H1 (cell line): ENCODE measurements at regions not wholly inside any gene's neighbourhood (a gene's known extent, or its start where the extent isn't known, plus 50 kb on each side); places are given as distances from the start of the nearest gene placed in this dataset.

Experiments
- ASH2L ChIP-seq: fragments of 200-600, 300-600 bp; sonication (generic); IDR thresholded peaks from one replicate; pipeline ENCODE4 v1.7.1; 2017; ENCODE audit warnings: low read length
- ATF2 ChIP-seq: IDR thresholded peaks from 2 replicates; pipeline ENCODE4 v1.6.1; 2012; ENCODE audit warnings: low read length, inconsistent platforms
- CHD2 ChIP-seq: IDR thresholded peaks from 2 replicates; pipeline ENCODE4 v1.6.1; 2012; ENCODE audit warnings: low read length, improper control_type of control experiment
- CTCF ChIP-seq, 3 experiments: IDR thresholded peaks; 1 replicate in 2 of 3; 2 replicates in 1 of 3; pipeline versions ENCODE4 v1.5.1 to v1.6.1; 2011; ENCODE audit warnings: low read length in 3 of 3, mild to moderate bottlenecking in 3 of 3, inconsistent platforms in 2 of 3, low read depth in 1 of 3, moderate library complexity in 1 of 3; ENCODE audit not compliant: insufficient read depth in 1 of 3; ENCODE audit errors: control extremely low read depth in 1 of 3
- EGR1 ChIP-seq: IDR thresholded peaks from 2 replicates; pipeline ENCODE4 v1.6.1; 2011; ENCODE audit warnings: low read depth, low read length, borderline replicate concordance
- EP300 ChIP-seq, 2 experiments: IDR thresholded peaks; 1 replicate in 1 of 2; 2 replicates in 1 of 2; pipeline ENCODE4 v1.6.1; 2011 to 2012; ENCODE audit warnings: low read depth in 2 of 2, low read length in 2 of 2, mild to moderate bottlenecking in 2 of 2, borderline replicate concordance in 1 of 2, inconsistent platforms in 1 of 2, moderate library complexity in 1 of 2
- KDM1A ChIP-seq: fragments of 200-600, 300-600 bp; sonication (generic); IDR thresholded peaks from 2 replicates; pipeline ENCODE4 v1.7.1; 2016; ENCODE audit warnings: mild to moderate bottlenecking, low read length, borderline replicate concordance
- MAX ChIP-seq: IDR thresholded peaks from 2 replicates; pipeline ENCODE4 v1.6.1; 2012; ENCODE audit warnings: inconsistent platforms
- POLR2A ChIP-seq, 2 experiments: IDR thresholded peaks; 1 replicate in 1 of 2; 2 replicates in 1 of 2; pipeline ENCODE4 v1.6.1; 2011; ENCODE audit warnings: low read depth in 2 of 2, low read length in 2 of 2, mild to moderate bottlenecking in 2 of 2; ENCODE audit errors: control extremely low read depth in 1 of 2
- POLR2AphosphoS5 ChIP-seq: IDR thresholded peaks from 2 replicates; pipeline ENCODE4 v1.6.1; 2011; ENCODE audit warnings: low read depth, low read length
- RAD21 ChIP-seq, 2 experiments: IDR thresholded peaks in 1 of 2; conservative IDR thresholded peaks in 1 of 2; 2 replicates each; pipeline ENCODE4 v1.6.1; 2011; ENCODE audit warnings: low read depth in 2 of 2, low read length in 2 of 2, improper control_type of control experiment in 1 of 2, inconsistent platforms in 1 of 2, mild to moderate bottlenecking in 1 of 2, moderate library complexity in 1 of 2
- SP1 ChIP-seq: IDR thresholded peaks from 2 replicates; pipeline ENCODE4 v1.6.1; 2011; ENCODE audit warnings: low read depth, low read length
- ZNF274 ChIP-seq: IDR thresholded peaks from 2 replicates; pipeline ENCODE4 v1.7.0; 2012; ENCODE audit warnings: low read length, borderline replicate concordance; ENCODE audit errors: extremely low read depth

GRCh38 chr1:104733866-104734265, 984.2 kb downstream of the AMY1C start:
- TF ChIP-seq POLR2AphosphoS5, result no peak
- no peak for TF ChIP-seq CHD2
- no peak for TF ChIP-seq SP1
- TF ChIP-seq KDM1A, result no peak
- no peak for TF ChIP-seq ATF2
- TF ChIP-seq CTCF (IDR thresholded peaks at IDR 0.05; ENCODE audit: control extremely low read depth in 1 of 3, insufficient read depth in 1 of 3, low read depth in 1 of 3, low read length in 3 of 3), result no peak
- TF ChIP-seq RAD21 (IDR thresholded peaks at IDR 0.05 in 1 of 2, conservative IDR thresholded peaks at IDR 0.05 in 1 of 2; ENCODE audit: low read depth in 2 of 2, low read length in 2 of 2), result no peak
- TF ChIP-seq POLR2A (IDR thresholded peaks at IDR 0.05; ENCODE audit: control extremely low read depth in 1 of 2, low read depth in 2 of 2, low read length in 2 of 2), result no peak
- TF ChIP-seq ASH2L, result no peak
- TF ChIP-seq MAX, result no peak
- TF ChIP-seq EGR1, result no peak
- no peak for TF ChIP-seq ZNF274
- no peak for TF ChIP-seq EP300 (IDR thresholded peaks at IDR 0.05; ENCODE audit: borderline replicate concordance in 1 of 2, low read depth in 2 of 2, low read length in 2 of 2)
